ENCODE measurements at regions not wholly inside any gene's neighbourhood (a gene's known extent, or its start where the extent isn't known, plus 50 kb on each side); places are given as distances from the start of the nearest gene placed in this dataset.

DNA sequence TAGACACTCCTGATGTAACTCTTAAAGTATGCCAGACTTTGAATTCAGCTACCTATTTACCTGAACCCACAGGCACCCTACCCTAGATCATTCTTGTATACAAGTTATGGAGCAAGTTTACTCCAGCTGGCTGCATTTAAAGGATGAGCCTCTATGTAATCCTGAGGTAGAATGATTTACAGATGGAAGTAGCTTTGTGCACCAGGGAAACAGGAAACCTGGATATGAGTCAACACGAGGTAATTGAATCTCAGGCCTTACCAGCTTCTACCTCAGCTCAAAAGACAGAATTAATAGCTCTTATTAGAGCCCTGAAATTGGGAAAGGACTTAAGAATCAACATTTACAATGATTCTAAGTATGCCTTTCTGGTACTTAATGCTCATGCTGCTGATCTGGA lies 119.8 kb downstream of the AGTR2 start:
- Histone ChIP-seq H3K36me3 (ENCODE audit: control insufficient read depth, insufficient read depth, low read length) (no peaks in the 10 kb centered on the region), H4K20me1 (ENCODE audit: insufficient read depth, low read length) (no peaks in the 10 kb centered on the region), H3K56ac (ENCODE audit: extremely low read depth, insufficient read depth, low read length) (no peak overlapping the region), H3K4me3 (ENCODE audit: insufficient read depth, low read depth, low read length) (no peak overlapping the region), H2BK15ac (ENCODE audit: low read depth, low read length) (no peak overlapping the region), H2AK9ac (replicated peaks; ENCODE audit: low read depth, low read length, poor library complexity) (no peak overlapping the region), H3K9me1 (ENCODE audit: insufficient read depth, low read length) (no peaks in the 10 kb centered on the region), H3K4ac (ENCODE audit: low read depth, low read length) (no peak overlapping the region), H2AFZ (replicated peaks; ENCODE audit: low read length, poor library complexity) (no peak overlapping the region), H3K27me3 (ENCODE audit: control insufficient read depth, insufficient read depth, low read length) (no peaks in the 10 kb centered on the region), H3K4me2 (ENCODE audit: low read depth, low read length) (no peak overlapping the region), H2BK20ac (ENCODE audit: low read depth, low read length) (no peak overlapping the region), H3K14ac (replicated peaks; ENCODE audit: low read depth, low read length) (no peak overlapping the region), H3K27ac (ENCODE audit: insufficient read depth, low read length) (no peak overlapping the region), H3K9ac (ENCODE audit: low read depth, low read length) (no peak overlapping the region), H3K23ac (ENCODE audit: low read depth, low read length) (no peak overlapping the region), H4K5ac (ENCODE audit: low read depth, low read length) (no peak overlapping the region), H2BK120ac (ENCODE audit: low read depth, low read length) (no peak overlapping the region), H3K79me1 (ENCODE audit: low read depth in 1 of 2, low read length in 2 of 2) (no peaks in the 10 kb centered on the region), H3K9me3 (ENCODE audit: control insufficient read depth, insufficient read depth, low read length) (no peaks in the 10 kb centered on the region), H2BK5ac (ENCODE audit: low read depth, low read length, poor library complexity, severe bottlenecking) (no peak overlapping the region), H4K8ac (ENCODE audit: low read depth in 2 of 2, low read length in 2 of 2) (no peak overlapping the region), H3K18ac (ENCODE audit: low read depth, low read length) (no peak overlapping the region), H3K4me1 (ENCODE audit: control insufficient read depth, insufficient read depth, low read length) (no peaks in the 10 kb centered on the region), H4K91ac (ENCODE audit: insufficient read depth, low read depth, low read length) (no peak overlapping the region), H2AK5ac (ENCODE audit: low read depth, low read length) (no peak overlapping the region)
- no CpG with 5 or more reads among the region's 1 CpG for WGBS, 2 experiments (ENCODE audit: extremely low coverage in 2 of 2, insufficient read length in 1 of 2)
- ChIA-PET CTCF (no interaction called here), POLR2A (ENCODE audit: unreplicated experiment) (no interaction called here)
- in situ Hi-C loops (cut with MboI; ENCODE audit: low sequenced_read_pairs): no loop called here
- TF ChIP-seq, protein P1, sequence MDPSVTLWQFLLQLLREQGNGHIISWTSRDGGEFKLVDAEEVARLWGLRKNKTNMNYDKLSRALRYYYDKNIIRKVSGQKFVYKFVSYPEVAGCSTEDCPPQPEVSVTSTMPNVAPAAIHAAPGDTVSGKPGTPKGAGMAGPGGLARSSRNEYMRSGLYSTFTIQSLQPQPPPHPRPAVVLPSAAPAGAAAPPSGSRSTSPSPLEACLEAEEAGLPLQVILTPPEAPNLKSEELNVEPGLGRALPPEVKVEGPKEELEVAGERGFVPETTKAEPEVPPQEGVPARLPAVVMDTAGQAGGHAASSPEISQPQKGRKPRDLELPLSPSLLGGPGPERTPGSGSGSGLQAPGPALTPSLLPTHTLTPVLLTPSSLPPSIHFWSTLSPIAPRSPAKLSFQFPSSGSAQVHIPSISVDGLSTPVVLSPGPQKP (IDR thresholded peaks at IDR 0.05; ENCODE audit: borderline replicate concordance, low read depth, low read length): no peak
- TF ChIP-seq SMC3 (IDR thresholded peaks at IDR 0.05; ENCODE audit: low read depth, low read length) (no peak), FOS (IDR thresholded peaks at IDR 0.05; ENCODE audit: low read depth, low read length) (no peak), CEBPB (IDR thresholded peaks at IDR 0.05; ENCODE audit: low read depth, low read length) (no peak), RFX5 (IDR thresholded peaks at IDR 0.05; ENCODE audit: low read depth, low read length) (no peak), MAZ (IDR thresholded peaks at IDR 0.05; ENCODE audit: borderline replicate concordance, low read depth, low read length) (no peak), MAFK (IDR thresholded peaks at IDR 0.05; ENCODE audit: low read depth, low read length) (no peak), RAD21 (IDR thresholded peaks at IDR 0.05; ENCODE audit: low read length) (no peak), BHLHE40 (IDR thresholded peaks at IDR 0.05; ENCODE audit: low read depth, low read length) (no peak), POLR2A (IDR thresholded peaks at IDR 0.05; ENCODE audit: low read depth, low read length) (no peak), CHD1 (IDR thresholded peaks at IDR 0.05; ENCODE audit: low read depth, low read length) (no peak), MXI1 (IDR thresholded peaks at IDR 0.05; ENCODE audit: borderline replicate concordance, low read depth, low read length) (no peak), RCOR1 (IDR thresholded peaks at IDR 0.05; ENCODE audit: insufficient replicate concordance, low read length) (no peak), NFE2L2 (IDR thresholded peaks at IDR 0.05; ENCODE audit: low read depth, low read length) (no peak)
- TF ChIP-seq, protein P2, sequence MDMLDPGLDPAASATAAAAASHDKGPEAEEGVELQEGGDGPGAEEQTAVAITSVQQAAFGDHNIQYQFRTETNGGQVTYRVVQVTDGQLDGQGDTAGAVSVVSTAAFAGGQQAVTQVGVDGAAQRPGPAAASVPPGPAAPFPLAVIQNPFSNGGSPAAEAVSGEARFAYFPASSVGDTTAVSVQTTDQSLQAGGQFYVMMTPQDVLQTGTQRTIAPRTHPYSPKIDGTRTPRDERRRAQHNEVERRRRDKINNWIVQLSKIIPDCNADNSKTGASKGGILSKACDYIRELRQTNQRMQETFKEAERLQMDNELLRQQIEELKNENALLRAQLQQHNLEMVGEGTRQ (IDR thresholded peaks at IDR 0.05; ENCODE audit: low read depth, low read length): no peak
- TF ChIP-seq, protein P3, sequence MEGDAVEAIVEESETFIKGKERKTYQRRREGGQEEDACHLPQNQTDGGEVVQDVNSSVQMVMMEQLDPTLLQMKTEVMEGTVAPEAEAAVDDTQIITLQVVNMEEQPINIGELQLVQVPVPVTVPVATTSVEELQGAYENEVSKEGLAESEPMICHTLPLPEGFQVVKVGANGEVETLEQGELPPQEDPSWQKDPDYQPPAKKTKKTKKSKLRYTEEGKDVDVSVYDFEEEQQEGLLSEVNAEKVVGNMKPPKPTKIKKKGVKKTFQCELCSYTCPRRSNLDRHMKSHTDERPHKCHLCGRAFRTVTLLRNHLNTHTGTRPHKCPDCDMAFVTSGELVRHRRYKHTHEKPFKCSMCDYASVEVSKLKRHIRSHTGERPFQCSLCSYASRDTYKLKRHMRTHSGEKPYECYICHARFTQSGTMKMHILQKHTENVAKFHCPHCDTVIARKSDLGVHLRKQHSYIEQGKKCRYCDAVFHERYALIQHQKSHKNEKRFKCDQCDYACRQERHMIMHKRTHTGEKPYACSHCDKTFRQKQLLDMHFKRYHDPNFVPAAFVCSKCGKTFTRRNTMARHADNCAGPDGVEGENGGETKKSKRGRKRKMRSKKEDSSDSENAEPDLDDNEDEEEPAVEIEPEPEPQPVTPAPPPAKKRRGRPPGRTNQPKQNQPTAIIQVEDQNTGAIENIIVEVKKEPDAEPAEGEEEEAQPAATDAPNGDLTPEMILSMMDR (conservative IDR thresholded peaks at IDR 0.05; ENCODE audit: low read depth, low read length): no peak
- dilution Hi-C loops (cut with HindIII; ENCODE audit: low sequenced_read_pairs, unreplicated experiment): no loop called here
- DNase-seq: no peak
- no peak for ATAC-seq (ENCODE audit: low read depth)
- intact Hi-C loops (cut with micrococcal nuclease): no loop called here
- no TSS peak for BruUV-seq (replicated peaks)

All from IMR-90 (cell line).